ENCODE measurements at regions not wholly inside any gene's neighbourhood (a gene's known extent, or its start where the extent isn't known, plus 50 kb on each side); places are given as distances from the start of the nearest gene placed in this dataset.

- no peak for DNase-seq
These were observed 246.2 kb downstream of the LRFN2 start for GRCh38 chr6:40340957-40341356.

GRCh38 chr6:40340196-40340595 is 247.0 kb downstream of the LRFN2 start:
- DNase-seq = no peak

DNA sequence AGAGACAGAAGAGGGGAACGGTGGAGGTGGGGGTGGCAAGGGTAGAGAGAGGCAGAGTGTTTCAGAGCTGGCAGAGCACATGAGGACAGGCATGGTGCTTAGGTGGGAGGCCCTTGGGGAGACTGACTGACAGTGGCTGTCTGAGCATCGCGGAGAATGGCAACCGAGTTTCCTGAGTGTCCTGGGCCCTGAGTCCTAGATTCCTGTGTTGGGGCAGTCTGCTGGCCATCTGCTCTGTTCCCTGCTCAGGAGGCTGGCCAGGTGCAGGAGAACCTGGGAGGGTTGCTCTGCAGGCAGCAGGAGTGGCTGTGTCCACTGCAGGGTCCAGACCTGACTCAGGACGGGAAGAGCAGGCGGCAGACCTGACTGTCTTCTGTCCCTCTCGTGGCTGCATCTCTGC is 248.9 kb downstream of the LRFN2 start:
- DNase-seq = no peak

- no peak for DNase-seq
These were observed 250.0 kb downstream of the LRFN2 start for GRCh38 chr6:40336940-40337760.

GRCh38 chr6:40336296-40336695 is 250.9 kb downstream of the LRFN2 start:
- no peak for DNase-seq

GRCh38 chr6:40334496-40335270 is 252.5 kb downstream of the LRFN2 start:
- DNase-seq = no peak

- no peak for DNase-seq
These were observed 255.6 kb downstream of the LRFN2 start for GRCh38 chr6:40331545-40331944.

GRCh38 chr6:40330301-40330721 is 256.9 kb downstream of the LRFN2 start:
- no peak for DNase-seq

- no peak for DNase-seq
These were observed 258.1 kb downstream of the LRFN2 start for GRCh38 chr6:40328986-40329545.

DNA sequence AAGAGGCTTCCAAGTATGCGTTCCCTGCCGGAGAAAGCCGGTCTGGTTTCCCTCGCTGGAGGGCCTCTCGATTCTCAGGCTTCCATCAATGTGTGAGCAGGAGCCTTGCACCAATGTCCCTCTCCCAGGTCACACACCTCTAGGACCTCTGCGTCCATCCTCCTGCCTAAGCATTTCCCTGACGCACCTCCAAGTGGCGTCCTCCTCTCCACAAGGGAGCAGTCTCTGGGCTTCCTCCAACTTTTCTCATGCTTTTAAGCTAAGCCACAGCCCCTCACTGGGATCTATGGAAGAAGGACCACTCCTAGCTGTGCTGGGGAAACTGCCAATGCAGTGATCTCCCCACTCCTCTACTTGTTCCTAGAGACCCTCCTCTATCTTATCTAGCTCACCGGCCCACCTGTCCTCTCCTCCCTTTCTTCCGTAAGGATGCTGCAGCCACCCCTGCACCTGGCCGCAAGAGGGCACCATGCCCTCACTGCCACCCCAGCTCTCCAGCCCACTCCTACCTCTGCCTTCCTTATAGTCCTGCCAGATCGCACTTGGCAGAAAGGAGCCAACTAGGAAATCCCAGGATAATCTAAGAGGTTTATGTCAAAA is 258.7 kb downstream of the LRFN2 start:
- DNase-seq = no peak

- no peak for DNase-seq
These were observed 260.3 kb downstream of the LRFN2 start for GRCh38 chr6:40326714-40327421.

GRCh38 chr6:40325791-40326190 is 261.4 kb downstream of the LRFN2 start:
- no peak for DNase-seq

DNA sequence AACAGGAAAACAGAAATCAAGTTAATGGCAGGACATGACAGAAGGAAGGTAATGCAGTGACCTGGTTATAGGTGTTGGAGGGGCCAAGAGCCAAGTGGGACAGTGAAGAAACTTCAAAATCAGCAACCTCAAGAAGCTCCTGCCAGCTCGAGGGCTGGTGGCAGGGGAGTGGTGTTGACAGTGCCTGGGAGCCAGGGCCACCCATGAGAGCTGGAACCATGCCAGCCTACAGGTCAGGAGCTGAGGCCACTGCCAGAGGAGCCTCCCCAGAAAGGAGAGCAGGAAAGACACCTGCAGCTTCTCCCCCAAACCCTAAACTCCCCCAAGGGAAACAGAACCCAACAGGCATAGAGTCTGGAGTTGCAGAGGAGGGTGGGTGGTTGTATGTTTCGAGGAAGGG is 262.1 kb downstream of the LRFN2 start:
- DNase-seq = no peak

DNA sequence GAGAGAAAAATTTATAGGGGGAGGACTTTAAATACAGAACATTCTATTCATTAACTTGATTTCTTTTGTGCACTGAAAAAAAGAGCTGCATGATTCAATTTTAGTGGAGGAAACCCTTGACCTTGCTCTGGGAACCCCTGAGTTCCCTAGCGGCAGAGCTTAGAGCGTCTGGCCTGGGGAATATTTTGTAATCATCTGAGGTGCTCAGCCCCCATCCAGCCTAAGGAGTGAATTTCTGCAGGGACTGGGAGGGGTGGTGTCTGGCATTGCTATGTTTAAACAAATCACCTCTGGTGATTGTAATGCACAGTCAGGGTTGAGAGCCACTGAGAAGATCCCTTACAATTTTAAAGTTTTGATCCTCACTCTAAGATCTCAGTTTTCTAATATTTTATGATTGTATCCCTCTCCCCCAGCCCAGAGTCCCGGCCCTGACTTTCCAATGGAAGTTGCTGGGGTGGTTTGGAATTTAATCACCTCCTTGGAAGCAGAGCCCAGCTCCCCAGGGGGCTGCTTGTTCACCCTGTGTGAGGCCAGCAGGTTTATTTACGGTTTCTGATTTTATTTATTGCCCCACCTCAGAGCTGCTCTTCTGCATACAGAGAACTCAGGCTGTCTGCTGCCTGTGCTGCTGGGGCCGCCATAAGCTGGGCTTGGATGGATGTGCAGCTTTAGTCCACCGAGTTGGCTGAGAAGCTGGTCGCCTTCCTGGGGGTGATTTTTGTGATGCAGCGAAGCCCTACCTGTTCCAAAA is 263.1 kb downstream of the LRFN2 start:
- DNase-seq = no peak

- no peak for DNase-seq
These were observed 264.8 kb downstream of the LRFN2 start for GRCh38 chr6:40322336-40322735.

DNA sequence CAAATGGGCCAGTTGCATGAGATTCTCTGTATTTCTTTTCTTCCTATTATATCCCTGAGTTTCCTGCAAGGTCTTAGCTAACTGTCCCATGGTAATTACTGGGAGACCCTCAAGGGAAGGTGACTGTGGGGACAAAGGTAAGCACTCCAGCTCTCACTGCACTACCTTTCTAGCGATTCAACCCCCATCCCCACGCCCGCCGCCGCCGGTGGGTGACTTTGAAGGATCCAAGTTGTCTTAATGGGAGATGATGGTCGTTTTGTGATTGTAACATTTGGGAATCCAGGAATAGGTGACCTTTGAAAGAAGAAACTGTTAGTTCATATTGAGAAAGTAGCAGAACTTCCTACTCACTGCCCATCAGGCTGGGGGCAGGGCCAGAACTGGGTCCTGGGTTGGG is 265.5 kb downstream of the LRFN2 start:
- no peak for DNase-seq

DNA sequence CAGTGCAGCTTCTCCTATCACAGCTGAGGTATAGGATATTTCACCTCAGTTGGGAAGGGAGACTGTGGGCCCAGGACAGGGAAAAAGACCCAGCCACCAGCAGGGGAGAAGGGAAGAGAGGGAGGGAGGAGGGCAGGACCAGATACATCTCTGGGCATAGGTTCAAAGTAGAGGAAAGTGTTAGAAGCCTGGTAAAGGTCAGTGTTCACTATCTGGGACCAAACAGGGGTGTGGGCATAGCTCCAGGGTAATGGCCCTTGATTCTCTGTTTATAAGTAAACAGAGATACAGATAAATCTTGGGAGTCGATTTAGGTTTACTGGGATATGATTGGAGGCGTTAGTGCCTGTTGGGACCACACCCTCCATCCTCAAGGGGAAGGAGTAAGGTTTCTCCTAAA is 266.2 kb downstream of the LRFN2 start:
- DNase-seq = no peak

- no peak for DNase-seq
These were observed 266.7 kb downstream of the LRFN2 start for GRCh38 chr6:40320441-40320840.

GRCh38 chr6:40319124-40319523 is 268.0 kb downstream of the LRFN2 start:
- DNase-seq = no peak

DNA sequence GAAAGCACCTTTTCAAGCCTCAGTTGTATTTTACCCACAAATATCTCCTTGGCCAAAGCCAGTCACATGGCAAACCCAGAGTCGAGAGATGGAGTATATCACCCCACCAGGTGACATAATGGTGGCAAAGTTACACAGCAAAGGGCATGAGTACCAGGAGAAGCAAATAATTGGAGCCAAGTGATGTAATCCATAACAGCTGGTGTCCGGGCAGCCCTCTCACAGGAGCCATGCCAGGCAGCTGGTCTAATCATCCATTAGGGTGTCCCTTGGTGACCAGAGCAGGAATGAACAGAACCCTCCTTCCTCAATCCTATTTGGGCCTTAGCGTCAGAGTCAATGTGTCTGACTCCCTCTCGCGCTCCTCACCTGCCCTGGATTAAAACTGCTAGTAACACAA is 272.1 kb downstream of the LRFN2 start:
- DNase-seq = no peak

DNA sequence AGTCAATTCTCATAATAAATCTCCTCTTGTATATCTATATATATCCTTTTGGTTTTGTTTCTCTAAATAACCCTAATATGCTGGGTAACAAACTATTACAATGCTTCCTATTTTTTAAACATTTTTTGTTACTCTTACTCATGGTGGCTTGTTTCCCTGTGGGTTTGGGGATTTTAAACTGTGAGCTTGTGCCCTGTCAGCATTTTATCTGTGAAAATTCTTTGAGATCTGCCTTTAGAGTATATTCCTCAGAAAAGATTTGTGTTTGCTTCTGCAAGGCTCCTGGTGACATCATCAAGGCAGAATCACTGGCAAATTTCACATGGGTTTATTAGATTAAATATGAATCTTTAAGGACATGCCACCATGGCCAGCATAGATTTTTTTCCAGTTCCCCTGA is 273.6 kb downstream of the LRFN2 start:
- no peak for DNase-seq
